Aorta (tissue), 5 donors: ENCODE measurements at regions not wholly inside any gene's neighbourhood (a gene's known extent, or its start where the extent isn't known, plus 50 kb on each side); places are given as distances from the start of the nearest gene placed in this dataset.
"Not testable (repeated sequence)": the region's sequence is repeated elsewhere in the genome, so short reads cannot be mapped to it uniquely, and the experiment has no call there.

Experiments
- ATAC-seq: fragments of 200-7000 bp; cut with Tn5 transposase; one replicate; pipeline ENCODE4 v1.9.1; 2022; ENCODE audit warnings: moderate library complexity; ENCODE audit not compliant: low FRiP score
- DNase-seq, 2 donors: peaks; one replicate each; pipeline ENCODE4 v3.0.0-alpha.2; 2020
- H3K27ac ChIP-seq, 2 donors: one replicate each; pipeline ENCODE4 v1.5.1; 2013; ENCODE audit warnings: low read length in 2 of 2, mild to moderate bottlenecking in 2 of 2, moderate library complexity in 2 of 2, control low read depth in 1 of 2, inconsistent platforms in 1 of 2, low read depth in 1 of 2
- H3K27me3 ChIP-seq, 2 donors: one replicate each; pipeline ENCODE4 v1.6.1; 2013; ENCODE audit warnings: control low read depth in 1 of 2, low read length in 1 of 2, mild to moderate bottlenecking in 1 of 2, moderate library complexity in 1 of 2; ENCODE audit not compliant: insufficient read depth in 2 of 2, control insufficient read depth in 1 of 2
- H3K36me3 ChIP-seq, 2 donors: one replicate each; pipeline ENCODE4 v1.6.1; 2013; ENCODE audit warnings: control low read depth in 1 of 2, low read length in 1 of 2, mild to moderate bottlenecking in 1 of 2; ENCODE audit not compliant: insufficient read depth in 2 of 2, control insufficient read depth in 1 of 2
- H3K4me1 ChIP-seq, 2 donors: one replicate each; pipeline ENCODE4 v1.6.1; 2013; ENCODE audit warnings: low read length in 2 of 2, control low read depth in 1 of 2, mild to moderate bottlenecking in 1 of 2, moderate library complexity in 1 of 2; ENCODE audit not compliant: insufficient read depth in 2 of 2, control insufficient read depth in 1 of 2
- H3K4me3 ChIP-seq, 2 donors: one replicate each; pipeline ENCODE4 v1.5.1; 2013; ENCODE audit warnings: low read length in 2 of 2, control low read depth in 1 of 2, mild to moderate bottlenecking in 1 of 2
- H3K9me3 ChIP-seq: one replicate; pipeline ENCODE4 v1.6.1; 2013; ENCODE audit warnings: mild to moderate bottlenecking, low read length; ENCODE audit not compliant: control insufficient read depth
- WGBS, 2 donors: extraction: QIAGEN DNeasy Blood & Tissue Kit; methylation state at CpG; one replicate each; pipeline ENCODE4 v1.1.7; 2013; 5-methylcytosine and 5-hydroxymethylcytosine counted together
- intact Hi-C, 2 donors: fragments of 100-400 bp; cut with DNase I; formaldehyde crosslinking; loops; one replicate each; pipeline versions ENCODE4 v1.14.2 to v1.15.0; 2022
- donor health status: healthy with polysubstance abuse.
- donor health status: Bipolar disorder and iron deficiency.
- donor health status: DM: no; HTN: no; CAD: no.
- donor health status: DM: no; HTN: no; CAD: no.
- donor health status: DM: yes; HTN: yes; CAD: no.

DNA sequence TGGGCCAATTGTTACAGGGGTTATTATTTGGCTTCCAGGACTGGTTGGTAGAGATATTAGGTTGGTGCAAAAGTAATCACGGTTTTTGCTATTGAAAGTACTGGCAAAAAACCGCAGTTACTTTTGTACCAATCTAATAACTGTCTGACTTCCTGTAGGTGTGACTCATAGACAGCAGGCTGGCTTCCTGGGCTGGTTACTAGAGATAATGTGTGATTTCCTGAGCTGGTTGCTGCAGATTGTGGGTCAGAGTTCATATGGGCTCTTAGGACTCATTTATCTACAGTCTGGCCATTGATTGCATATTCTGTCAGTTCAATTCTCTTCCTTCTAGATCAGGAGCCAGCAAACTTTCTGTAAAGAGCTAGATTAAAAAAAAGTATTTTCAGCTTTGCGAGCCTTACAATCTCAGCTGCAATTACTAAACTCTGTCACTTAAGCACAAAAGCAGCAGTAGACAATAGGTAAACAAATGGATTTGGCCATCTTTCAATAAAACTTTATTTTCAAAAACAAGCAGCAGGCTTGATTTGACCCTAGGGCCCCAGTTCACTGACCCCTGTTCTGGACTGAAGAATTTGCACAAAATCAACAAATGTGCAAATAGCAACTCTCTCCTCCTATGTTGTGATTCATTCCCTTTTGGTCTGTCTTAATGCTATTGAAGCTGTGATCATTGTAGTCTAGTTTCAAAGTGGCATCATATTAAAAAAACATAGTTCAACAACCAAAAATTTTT lies 50.8 kb upstream of the BOD1L1 start:
- Histone ChIP-seq H3K27ac (no peak overlapping the region), H3K9me3 (no peaks in the 10 kb centered on the region), H3K36me3 (no peaks in the 10 kb centered on the region), H3K4me3 (no peak overlapping the region), H3K27me3 (no peaks in the 10 kb centered on the region), H3K4me1 (no peaks in the 10 kb centered on the region)
- ATAC-seq (no peak), DNase-seq (no peak)
- intact Hi-C loops, result no loop called here
- 84 to 87% methylated on average over 3 of the region's 3 CpGs for WGBS, 2 donors

DNA sequence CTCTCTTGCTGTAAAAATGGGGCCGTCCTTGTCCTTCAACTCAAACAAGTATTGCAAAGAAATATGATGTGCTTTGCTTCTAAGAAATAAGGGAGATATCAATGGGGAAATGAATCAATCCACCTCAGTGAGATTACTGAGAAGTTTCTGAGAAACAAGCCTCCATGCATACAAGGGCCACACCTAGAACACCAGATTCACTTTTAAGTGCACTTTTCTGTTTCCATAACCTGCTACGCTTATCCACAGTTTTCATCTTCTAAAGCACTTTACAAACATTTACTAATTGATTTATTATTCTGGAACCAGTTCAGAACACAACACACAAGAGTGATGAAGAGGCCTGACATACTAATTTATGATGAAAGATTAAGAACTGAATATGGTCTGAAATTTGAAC lies 54.0 kb upstream of the BOD1L1 start:
- no peak overlapping the region for H3K4me3 ChIP-seq
- intact Hi-C loops, result no loop called here
- no peak for ATAC-seq

GRCh38 chr4:13694256-13694655 lies 66.7 kb upstream of the BOD1L1 start:
- DNase-seq (no peak), ATAC-seq (no peak)
- intact Hi-C loops, result no loop called here
- no peak overlapping the region for H3K27ac ChIP-seq
- H3K9me3 ChIP-seq, result peaks cover 6% of the 10 kb centered on the region
- WGBS, 2 donors, result 8 to 23% methylated on average over 1 of the region's 1 CpG
- no peaks in the 10 kb centered on the region for H3K36me3 ChIP-seq
- H3K27me3 ChIP-seq, result peaks cover 0 to 2% of the 10 kb centered on the region in 2 donors
- no peak overlapping the region for H3K4me3 ChIP-seq
- no peaks in the 10 kb centered on the region for H3K4me1 ChIP-seq

More for the DNA sequence above, 54.0 kb upstream of the BOD1L1 start:
- H3K36me3 ChIP-seq, result no peaks in the 10 kb centered on the region
- WGBS, 2 donors, result 80 to 84% methylated on average over 2 of the region's 2 CpGs
- H3K27me3 ChIP-seq, result no peaks in the 10 kb centered on the region
- H3K4me1 ChIP-seq, result no peaks in the 10 kb centered on the region
- no peak overlapping the region for H3K27ac ChIP-seq
- H3K9me3 ChIP-seq, result no peaks in the 10 kb centered on the region
- no peak for DNase-seq

- Histone ChIP-seq H3K27ac (no peak overlapping the region), H3K4me3 (no peak overlapping the region), H3K27me3 (no peaks in the 10 kb centered on the region), H3K9me3 (peaks cover 6% of the 10 kb centered on the region), H3K36me3 (no peaks in the 10 kb centered on the region), H3K4me1 (no peaks in the 10 kb centered on the region)
- 84 to 95% methylated on average over 2 of the region's 2 CpGs for WGBS, 2 donors
- no peak for ATAC-seq
- no peak for DNase-seq
- intact Hi-C loops, result no loop called here
Measured at GRCh38 chr4:13698296-13698695, 70.8 kb upstream of the BOD1L1 start.

DNA sequence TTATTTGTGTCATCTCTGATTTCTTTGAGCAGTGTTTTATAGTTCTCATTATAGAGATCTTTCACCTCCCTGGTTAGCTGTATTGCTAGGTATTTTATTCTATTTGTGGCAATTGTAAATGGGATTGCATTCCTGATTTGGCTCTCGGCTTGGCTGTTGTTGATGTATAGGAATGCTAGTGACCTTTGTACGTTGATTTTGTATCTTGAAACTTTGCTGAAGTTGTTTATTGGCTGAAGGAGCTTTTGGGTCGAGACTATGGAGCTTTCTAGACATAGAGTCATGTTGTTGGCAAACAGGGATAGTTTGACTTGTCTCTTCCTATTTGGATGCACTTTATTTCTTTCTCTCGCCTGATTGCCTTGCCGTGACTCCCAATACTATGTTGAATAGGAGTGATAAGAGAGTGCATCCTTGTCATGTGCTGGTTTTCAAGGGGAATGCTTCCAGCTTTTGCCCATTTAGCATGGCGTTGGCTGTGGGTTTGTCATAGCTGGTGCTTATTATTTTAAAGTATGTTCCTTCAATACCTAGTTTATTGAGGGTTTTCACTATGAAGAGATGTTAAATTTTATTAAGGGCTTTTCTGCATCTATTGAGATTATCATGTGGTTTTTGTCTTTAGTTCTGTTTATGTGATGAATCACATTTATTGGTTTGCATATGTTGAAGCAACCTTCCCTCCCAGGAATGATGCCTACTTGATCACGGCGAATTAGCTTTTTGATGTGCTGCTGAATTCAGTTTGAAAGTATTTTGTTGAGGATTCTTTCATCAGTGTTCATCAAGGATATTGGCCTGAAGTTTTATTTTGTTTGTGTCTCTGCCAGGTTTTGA lies 72.7 kb upstream of the BOD1L1 start:
- no peaks in the 10 kb centered on the region for H3K9me3 ChIP-seq
- no peaks in the 10 kb centered on the region for H3K27me3 ChIP-seq
- H3K27ac ChIP-seq, result no peak overlapping the region
- ATAC-seq (no peak), DNase-seq (no peak)
- no peaks in the 10 kb centered on the region for H3K36me3 ChIP-seq
- 59 to 65% methylated on average over 8 of the region's 8 CpGs for WGBS, 2 donors
- H3K4me3 ChIP-seq, result no peak overlapping the region
- no peaks in the 10 kb centered on the region for H3K4me1 ChIP-seq
- intact Hi-C loops, result no loop called here

DNA sequence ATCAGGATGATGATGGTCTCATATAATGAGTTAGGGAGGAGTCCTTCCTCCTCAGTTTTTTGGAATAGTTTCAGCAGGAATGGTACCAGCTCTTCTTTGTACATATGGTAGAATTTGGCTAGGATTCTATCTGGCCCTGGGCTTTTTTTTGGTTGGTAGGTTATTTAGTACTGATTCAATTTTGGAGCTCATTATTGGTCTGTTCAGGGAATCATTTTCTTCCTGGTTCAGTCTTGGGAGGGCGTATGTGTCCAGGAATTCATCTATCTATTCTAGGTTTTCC lies 73.3 kb upstream of the BOD1L1 start:
- H3K9me3 ChIP-seq, H3K27ac ChIP-seq, H3K27me3 ChIP-seq, H3K4me1 ChIP-seq, ATAC-seq, H3K4me3 ChIP-seq, intact Hi-C loops, H3K36me3 ChIP-seq, DNase-seq: not testable (repeated sequence)
- WGBS, 2 donors, result 73 to 80% methylated on average over 1 of the region's 1 CpG

DNA sequence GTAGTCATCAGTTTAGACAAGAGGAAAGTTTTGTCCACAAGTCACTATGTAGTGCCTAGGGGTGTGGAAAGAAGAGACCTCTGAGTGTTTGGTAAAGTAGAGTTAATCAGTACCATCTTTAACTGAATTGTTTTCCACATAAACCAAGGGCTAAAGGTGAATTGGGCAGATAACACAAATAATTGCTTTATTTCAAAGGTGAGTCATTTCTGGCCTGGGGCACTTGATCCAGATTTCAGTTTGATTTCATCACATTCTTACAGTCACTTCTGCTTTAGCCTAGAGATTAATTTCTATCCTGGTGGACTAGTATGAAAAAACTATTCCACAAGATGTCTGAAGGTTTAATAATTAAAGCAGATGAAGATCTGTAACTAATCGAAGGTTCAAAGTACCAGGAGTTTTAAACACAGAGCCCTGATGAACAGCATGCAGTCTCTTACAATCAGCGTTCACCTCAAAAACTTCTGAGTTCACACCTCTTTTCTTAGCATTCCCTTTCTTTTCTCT lies 74.5 kb upstream of the BOD1L1 start:
- Histone ChIP-seq H3K9me3 (no peaks in the 10 kb centered on the region), H3K27me3 (no peaks in the 10 kb centered on the region), H3K4me3 (no peak overlapping the region), H3K4me1 (no peaks in the 10 kb centered on the region), H3K27ac (no peak overlapping the region), H3K36me3 (no peaks in the 10 kb centered on the region)
- ATAC-seq (no peak), DNase-seq (no peak)
- 73 to 90% methylated on average over 2 of the region's 2 CpGs for WGBS, 2 donors
- intact Hi-C loops, result no loop called here

DNA sequence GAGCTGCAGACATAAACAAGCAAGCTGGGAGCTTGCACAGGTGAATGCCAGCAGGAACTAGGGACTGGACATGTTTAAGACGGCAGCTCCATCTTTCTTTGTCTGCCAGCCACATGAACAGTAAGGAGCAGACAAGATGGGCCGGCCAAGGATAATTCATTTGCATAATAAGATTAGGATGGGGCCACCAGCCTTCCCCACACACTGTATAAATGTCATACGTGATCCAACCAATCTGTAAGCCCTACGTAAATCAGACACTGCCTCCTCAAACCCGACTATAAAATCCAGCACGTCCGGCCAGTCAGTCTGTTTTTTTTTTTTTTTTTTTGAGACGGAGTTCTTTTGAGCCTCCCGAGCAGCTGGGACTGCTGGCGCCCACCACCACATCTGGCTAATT lies 75.6 kb upstream of the BOD1L1 start:
- H3K27ac ChIP-seq, result no peak overlapping the region
- no peaks in the 10 kb centered on the region for H3K27me3 ChIP-seq
- H3K36me3 ChIP-seq, result no peaks in the 10 kb centered on the region
- 82 to 86% methylated on average over 10 of the region's 10 CpGs for WGBS, 2 donors
- H3K9me3 ChIP-seq, result no peaks in the 10 kb centered on the region
- DNase-seq (no peak), ATAC-seq (no peak)
- no peak overlapping the region for H3K4me3 ChIP-seq
- no peaks in the 10 kb centered on the region for H3K4me1 ChIP-seq
- intact Hi-C loops, result no loop called here

DNA sequence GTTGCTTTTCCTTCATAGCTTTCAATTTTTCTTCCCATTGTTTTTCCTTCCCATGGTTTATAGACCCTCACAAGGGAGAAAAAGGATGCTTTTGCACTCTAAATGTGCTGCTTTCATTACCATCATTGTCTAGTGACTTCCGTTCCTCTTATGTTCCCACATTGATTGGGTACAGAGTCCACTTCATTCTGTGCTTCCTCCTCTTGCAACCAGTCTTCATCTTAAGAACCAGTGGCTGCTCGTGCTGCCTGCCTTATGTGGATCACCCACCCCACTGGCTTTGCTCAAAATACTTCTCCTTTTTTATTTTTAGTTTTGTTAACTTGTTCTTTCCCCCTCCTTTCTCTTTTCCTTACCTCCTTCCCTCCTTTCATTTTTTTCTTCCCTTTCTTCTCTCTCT lies 76.5 kb upstream of the BOD1L1 start:
- Histone ChIP-seq H3K36me3 (no peaks in the 10 kb centered on the region), H3K4me3 (no peak overlapping the region), H3K4me1 (no peaks in the 10 kb centered on the region), H3K9me3 (no peaks in the 10 kb centered on the region), H3K27me3 (no peaks in the 10 kb centered on the region), H3K27ac (no peak overlapping the region)
- no peak for DNase-seq
- ATAC-seq, result no peak
- intact Hi-C loops, result no loop called here
- WGBS, 2 donors, result 46 to 55% methylated on average over 2 of the region's 2 CpGs
